ENCODE measurements at regions not wholly inside any gene's neighbourhood (a gene's known extent, or its start where the extent isn't known, plus 50 kb on each side); places are given as distances from the start of the nearest gene placed in this dataset.

DNA sequence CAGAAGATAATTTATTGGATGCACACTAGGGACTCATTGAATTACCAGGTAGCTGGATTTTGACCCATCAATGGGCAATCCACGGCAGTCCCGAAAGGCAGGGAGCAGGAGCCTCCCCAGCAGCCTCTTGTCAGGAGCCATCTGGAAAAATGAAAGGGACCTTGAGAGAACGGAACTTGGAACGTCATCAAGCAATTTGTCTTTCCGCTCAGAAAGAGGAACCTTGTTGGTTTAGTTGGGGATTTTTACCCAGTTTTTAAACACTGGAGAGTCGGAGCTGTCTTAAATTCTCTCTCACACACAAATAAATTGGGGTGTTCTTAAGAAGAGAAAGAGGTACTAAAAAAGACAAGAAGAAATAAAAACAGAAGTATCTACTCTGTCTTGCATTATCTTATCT lies 1351.7 kb upstream of the TMEM132C start:
- POLR2A ChIA-PET: no interaction called here
- TF ChIP-seq, protein P1, sequence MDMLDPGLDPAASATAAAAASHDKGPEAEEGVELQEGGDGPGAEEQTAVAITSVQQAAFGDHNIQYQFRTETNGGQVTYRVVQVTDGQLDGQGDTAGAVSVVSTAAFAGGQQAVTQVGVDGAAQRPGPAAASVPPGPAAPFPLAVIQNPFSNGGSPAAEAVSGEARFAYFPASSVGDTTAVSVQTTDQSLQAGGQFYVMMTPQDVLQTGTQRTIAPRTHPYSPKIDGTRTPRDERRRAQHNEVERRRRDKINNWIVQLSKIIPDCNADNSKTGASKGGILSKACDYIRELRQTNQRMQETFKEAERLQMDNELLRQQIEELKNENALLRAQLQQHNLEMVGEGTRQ (CRISPR knock-in tag; IDR thresholded peaks at IDR 0.05): no peak
- no peak for TF ChIP-seq JAZF1 (CRISPR knock-in tag; IDR thresholded peaks at IDR 0.05)
- TF ChIP-seq, protein P2, sequence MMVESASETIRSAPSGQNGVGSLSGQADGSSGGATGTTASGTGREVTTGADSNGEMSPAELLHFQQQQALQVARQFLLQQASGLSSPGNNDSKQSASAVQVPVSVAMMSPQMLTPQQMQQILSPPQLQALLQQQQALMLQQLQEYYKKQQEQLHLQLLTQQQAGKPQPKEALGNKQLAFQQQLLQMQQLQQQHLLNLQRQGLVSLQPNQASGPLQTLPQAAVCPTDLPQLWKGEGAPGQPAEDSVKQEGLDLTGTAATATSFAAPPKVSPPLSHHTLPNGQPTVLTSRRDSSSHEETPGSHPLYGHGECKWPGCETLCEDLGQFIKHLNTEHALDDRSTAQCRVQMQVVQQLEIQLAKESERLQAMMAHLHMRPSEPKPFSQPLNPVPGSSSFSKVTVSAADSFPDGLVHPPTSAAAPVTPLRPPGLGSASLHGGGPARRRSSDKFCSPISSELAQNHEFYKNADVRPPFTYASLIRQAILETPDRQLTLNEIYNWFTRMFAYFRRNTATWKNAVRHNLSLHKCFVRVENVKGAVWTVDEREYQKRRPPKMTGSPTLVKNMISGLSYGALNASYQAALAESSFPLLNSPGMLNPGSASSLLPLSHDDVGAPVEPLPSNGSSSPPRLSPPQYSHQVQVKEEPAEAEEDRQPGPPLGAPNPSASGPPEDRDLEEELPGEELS (CRISPR knock-in tag; IDR thresholded peaks at IDR 0.05): no peak
- TF ChIP-seq, protein P3, sequence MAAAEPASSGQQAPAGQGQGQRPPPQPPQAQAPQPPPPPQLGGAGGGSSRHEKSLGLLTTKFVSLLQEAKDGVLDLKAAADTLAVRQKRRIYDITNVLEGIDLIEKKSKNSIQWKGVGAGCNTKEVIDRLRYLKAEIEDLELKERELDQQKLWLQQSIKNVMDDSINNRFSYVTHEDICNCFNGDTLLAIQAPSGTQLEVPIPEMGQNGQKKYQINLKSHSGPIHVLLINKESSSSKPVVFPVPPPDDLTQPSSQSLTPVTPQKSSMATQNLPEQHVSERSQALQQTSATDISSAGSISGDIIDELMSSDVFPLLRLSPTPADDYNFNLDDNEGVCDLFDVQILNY (CRISPR knock-in tag; IDR thresholded peaks at IDR 0.05): no peak
- TF ChIP-seq JUN (CRISPR knock-in tag; IDR thresholded peaks at IDR 0.05): no peak
- no peak for TF ChIP-seq FOXJ3 (CRISPR knock-in tag; IDR thresholded peaks at IDR 0.05; ENCODE audit: borderline replicate concordance)

DNA sequence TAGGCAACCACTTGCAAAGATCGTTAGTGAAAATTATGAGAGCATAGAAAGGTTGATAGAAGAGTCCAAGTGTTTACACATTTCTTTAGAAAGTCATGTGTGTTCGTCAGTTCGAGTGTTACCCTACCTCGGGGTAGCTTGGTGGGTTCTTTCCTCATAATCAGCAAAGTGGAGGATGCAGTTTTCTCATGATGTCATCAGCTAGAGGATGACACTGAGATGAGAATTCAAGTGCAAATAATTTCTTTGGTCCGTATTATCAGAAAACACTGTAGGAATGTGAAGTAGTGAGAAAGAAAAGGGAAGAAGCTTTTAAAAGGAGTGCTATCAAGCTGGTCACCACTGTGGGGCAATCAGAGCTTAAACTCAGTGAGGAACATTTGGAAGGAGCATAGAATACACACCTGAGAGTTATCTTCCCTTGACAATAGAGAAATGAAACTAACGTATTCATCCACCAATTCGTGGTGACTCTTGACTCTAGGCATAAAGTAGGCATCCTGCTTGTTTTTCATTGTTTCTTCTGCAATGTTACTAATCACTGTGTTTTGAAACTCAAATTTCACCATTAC lies 1340.9 kb upstream of the TMEM132C start:
- peaks cover 54% of the 10 kb centered on the region for H3K36me3 Mint-ChIP-seq
- H3K27ac Mint-ChIP-seq: no peak overlapping the region
- ChIA-PET CTCF (no interaction called here), POLR2A (no interaction called here)
- no peaks in the 10 kb centered on the region; the same call in none of the 2 replicates for H3K27me3 Mint-ChIP-seq (ENCODE audit: low read depth)
- no peaks in the 10 kb centered on the region for H3K4me1 Mint-ChIP-seq
- no peak overlapping the region for H3K4me3 Mint-ChIP-seq
- H3K9me3 Mint-ChIP-seq: peaks cover 66% of the 10 kb centered on the region
- no peak for DNase-seq (ENCODE audit: low spot score)
- no peak for ATAC-seq
- TF ChIP-seq, protein P4, sequence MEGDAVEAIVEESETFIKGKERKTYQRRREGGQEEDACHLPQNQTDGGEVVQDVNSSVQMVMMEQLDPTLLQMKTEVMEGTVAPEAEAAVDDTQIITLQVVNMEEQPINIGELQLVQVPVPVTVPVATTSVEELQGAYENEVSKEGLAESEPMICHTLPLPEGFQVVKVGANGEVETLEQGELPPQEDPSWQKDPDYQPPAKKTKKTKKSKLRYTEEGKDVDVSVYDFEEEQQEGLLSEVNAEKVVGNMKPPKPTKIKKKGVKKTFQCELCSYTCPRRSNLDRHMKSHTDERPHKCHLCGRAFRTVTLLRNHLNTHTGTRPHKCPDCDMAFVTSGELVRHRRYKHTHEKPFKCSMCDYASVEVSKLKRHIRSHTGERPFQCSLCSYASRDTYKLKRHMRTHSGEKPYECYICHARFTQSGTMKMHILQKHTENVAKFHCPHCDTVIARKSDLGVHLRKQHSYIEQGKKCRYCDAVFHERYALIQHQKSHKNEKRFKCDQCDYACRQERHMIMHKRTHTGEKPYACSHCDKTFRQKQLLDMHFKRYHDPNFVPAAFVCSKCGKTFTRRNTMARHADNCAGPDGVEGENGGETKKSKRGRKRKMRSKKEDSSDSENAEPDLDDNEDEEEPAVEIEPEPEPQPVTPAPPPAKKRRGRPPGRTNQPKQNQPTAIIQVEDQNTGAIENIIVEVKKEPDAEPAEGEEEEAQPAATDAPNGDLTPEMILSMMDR (IDR thresholded peaks at IDR 0.05): no peak
- no peak for TF ChIP-seq TEAD4 (CRISPR knock-in tag; IDR thresholded peaks at IDR 0.05)
- no peak for TF ChIP-seq RELA (CRISPR knock-in tag; IDR thresholded peaks at IDR 0.05; ENCODE audit: borderline replicate concordance)
- TF ChIP-seq EMX1 (CRISPR knock-in tag; IDR thresholded peaks at IDR 0.05): no peak
- TF ChIP-seq ZNF317 (CRISPR knock-in tag; IDR thresholded peaks at IDR 0.05; ENCODE audit: borderline replicate concordance, low read depth): no peak
- no peak for TF ChIP-seq GABPB1 (CRISPR knock-in tag; IDR thresholded peaks at IDR 0.05)
- no peak for TF ChIP-seq ZBTB21 (CRISPR knock-in tag; IDR thresholded peaks at IDR 0.05; ENCODE audit: borderline replicate concordance)
- no peak for TF ChIP-seq SMAD4 (CRISPR knock-in tag; IDR thresholded peaks at IDR 0.05)
- TF ChIP-seq JUN (CRISPR knock-in tag; IDR thresholded peaks at IDR 0.05): no peak
- TF ChIP-seq FOXK1 (CRISPR knock-in tag; IDR thresholded peaks at IDR 0.05): no peak
- no peak for TF ChIP-seq CREB1 (CRISPR knock-in tag; IDR thresholded peaks at IDR 0.05)
- TF ChIP-seq CREM (CRISPR knock-in tag; IDR thresholded peaks at IDR 0.05): no peak
- TF ChIP-seq NR2C2 (CRISPR knock-in tag; IDR thresholded peaks at IDR 0.05): no peak
- TF ChIP-seq IRF2 (CRISPR knock-in tag; IDR thresholded peaks at IDR 0.05; ENCODE audit: borderline replicate concordance, low read depth): no peak
- no peak for TF ChIP-seq NFYB (CRISPR knock-in tag; conservative IDR thresholded peaks at IDR 0.05; ENCODE audit: low read depth)
- no peak for TF ChIP-seq ELF4 (CRISPR knock-in tag; IDR thresholded peaks at IDR 0.05; ENCODE audit: low read depth)
- TF ChIP-seq, protein P2 (CRISPR knock-in tag; IDR thresholded peaks at IDR 0.05): no peak
- TF ChIP-seq TP53 (CRISPR knock-in tag; IDR thresholded peaks at IDR 0.05): no peak
- no peak for TF ChIP-seq PRRX2 (CRISPR knock-in tag; IDR thresholded peaks at IDR 0.05)

More for the DNA sequence above, 1351.7 kb upstream of the TMEM132C start:
- ATAC-seq (no peak), DNase-seq (ENCODE audit: low spot score) (no peak)
- Mint-ChIP-seq H3K9me3 (peaks cover 71% of the 10 kb centered on the region), H3K27me3 (ENCODE audit: low read depth) (no peaks in the 10 kb centered on the region; the same call in 1 of the 2 replicates), H3K27ac (no peak overlapping the region), H3K36me3 (peaks cover 61% of the 10 kb centered on the region), H3K4me1 (no peaks in the 10 kb centered on the region), H3K4me3 (no peak overlapping the region)
- CTCF ChIA-PET: no interaction called here
